Uterus (tissue), 3 donors: ENCODE measurements at regions not wholly inside any gene's neighbourhood (a gene's known extent, or its start where the extent isn't known, plus 50 kb on each side); places are given as distances from the start of the nearest gene placed in this dataset.

Source experiments
- DNase-seq, 2 donors: peaks; one replicate each; pipeline ENCODE4 v3.0.0-alpha.2; 2019 to 2020
- H3K27ac ChIP-seq, 2 donors: fragments of 200-600 bp; sonication (generic); 1 replicate in 1 of 2; 2 replicates in 1 of 2; pipeline ENCODE4 v1.5.1; 2016 to 2018
- H3K27me3 ChIP-seq, 2 donors: fragments of 200-600 bp; sonication (generic); one replicate each; pipeline ENCODE4 v1.5.1; 2018 to 2019; ENCODE audit warnings: control low read depth in 1 of 2
- H3K36me3 ChIP-seq, 2 donors: fragments of 200-600 bp; sonication (generic); one replicate each; pipeline ENCODE4 v1.5.1; 2019; ENCODE audit warnings: control low read depth in 1 of 2
- H3K4me1 ChIP-seq, 2 donors: fragments of 200-600 bp; sonication (generic); one replicate each; pipeline ENCODE4 v1.5.1; 2018 to 2019; ENCODE audit warnings: control low read depth in 1 of 2
- H3K4me3 ChIP-seq, 2 donors: fragments of 200-600 bp; sonication (generic); 1 replicate in 1 of 2; 2 replicates in 1 of 2; pipeline ENCODE4 v1.5.1; 2018 to 2019; ENCODE audit warnings: mild to moderate bottlenecking in 1 of 2
- H3K9me3 ChIP-seq, 2 donors: fragments of 200-600 bp; sonication (generic); one replicate each; pipeline ENCODE4 v1.5.1; 2019; ENCODE audit warnings: control low read depth in 1 of 2
- POLR2A ChIP-seq, 2 donors: fragments of 450-650 bp; IDR thresholded peaks; one replicate each; pipeline ENCODE4 v1.6.1; 2016; ENCODE audit warnings: antibody characterized with exemption in 2 of 2, mild to moderate bottlenecking in 1 of 2, moderate library complexity in 1 of 2
- intact Hi-C: fragments of 100-400 bp; cut with DNase I; formaldehyde crosslinking; loops from one replicate; pipeline ENCODE4 v1.15.1; 2023; ENCODE audit warnings: low total_unique reads
- TF ChIP-seq, protein P1 (sequence below), 4 experiments: fragments of 200-600 bp in 2 of 4; fragments of 450-650 bp in 2 of 4; sonication (generic) in 2 of 4; IDR thresholded peaks; one replicate each; pipeline ENCODE4 v1.5.1; 2016 to 2019; ENCODE audit warnings: antibody characterized with exemption in 4 of 4, mild to moderate bottlenecking in 2 of 4, moderate library complexity in 1 of 4
- donor health status: DM: yes; HTN: yes; CAD: no.

DNA sequence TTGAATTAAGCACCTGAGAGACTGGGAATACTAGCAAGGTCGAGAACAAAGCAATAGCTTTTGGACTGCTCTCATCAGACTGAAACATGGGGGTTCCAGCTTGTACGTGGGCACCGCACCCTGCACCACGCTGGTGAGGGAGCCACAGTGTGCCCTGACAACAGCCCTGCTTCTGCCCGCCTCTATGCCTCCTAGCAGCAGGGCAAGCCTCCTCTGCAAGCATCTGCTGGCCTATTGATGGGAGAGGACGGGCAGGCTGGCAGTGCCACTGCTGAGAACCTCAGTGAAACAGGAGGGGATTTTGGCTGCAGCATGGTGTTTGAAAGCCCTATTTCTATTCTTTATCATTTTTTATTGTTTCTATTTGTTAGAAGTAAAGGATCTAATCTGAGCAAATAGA, 146.1 kb upstream of the OTOS start:
- H3K36me3 ChIP-seq = no peaks in the 10 kb centered on the region
- no peak overlapping the region for H3K27ac ChIP-seq
- intact Hi-C loops = no loop called here
- no peaks in the 10 kb centered on the region for H3K9me3 ChIP-seq
- DNase-seq = no peak
- no peaks in the 10 kb centered on the region for H3K4me1 ChIP-seq
- no peak for TF ChIP-seq POLR2A (IDR thresholded peaks at IDR 0.05)
- TF ChIP-seq, protein P1, sequence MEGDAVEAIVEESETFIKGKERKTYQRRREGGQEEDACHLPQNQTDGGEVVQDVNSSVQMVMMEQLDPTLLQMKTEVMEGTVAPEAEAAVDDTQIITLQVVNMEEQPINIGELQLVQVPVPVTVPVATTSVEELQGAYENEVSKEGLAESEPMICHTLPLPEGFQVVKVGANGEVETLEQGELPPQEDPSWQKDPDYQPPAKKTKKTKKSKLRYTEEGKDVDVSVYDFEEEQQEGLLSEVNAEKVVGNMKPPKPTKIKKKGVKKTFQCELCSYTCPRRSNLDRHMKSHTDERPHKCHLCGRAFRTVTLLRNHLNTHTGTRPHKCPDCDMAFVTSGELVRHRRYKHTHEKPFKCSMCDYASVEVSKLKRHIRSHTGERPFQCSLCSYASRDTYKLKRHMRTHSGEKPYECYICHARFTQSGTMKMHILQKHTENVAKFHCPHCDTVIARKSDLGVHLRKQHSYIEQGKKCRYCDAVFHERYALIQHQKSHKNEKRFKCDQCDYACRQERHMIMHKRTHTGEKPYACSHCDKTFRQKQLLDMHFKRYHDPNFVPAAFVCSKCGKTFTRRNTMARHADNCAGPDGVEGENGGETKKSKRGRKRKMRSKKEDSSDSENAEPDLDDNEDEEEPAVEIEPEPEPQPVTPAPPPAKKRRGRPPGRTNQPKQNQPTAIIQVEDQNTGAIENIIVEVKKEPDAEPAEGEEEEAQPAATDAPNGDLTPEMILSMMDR (IDR thresholded peaks at IDR 0.05) = no peak
- no peaks in the 10 kb centered on the region for H3K27me3 ChIP-seq
- no peak overlapping the region for H3K4me3 ChIP-seq

GRCh38 chr2:240287011-240287410, 146.6 kb upstream of the OTOS start:
- TF ChIP-seq, protein P1 (IDR thresholded peaks at IDR 0.05) = no peak
- no peak for TF ChIP-seq POLR2A (IDR thresholded peaks at IDR 0.05)
- Histone ChIP-seq H3K36me3 (no peaks in the 10 kb centered on the region), H3K4me1 (no peaks in the 10 kb centered on the region), H3K27me3 (no peaks in the 10 kb centered on the region), H3K27ac (no peak overlapping the region), H3K4me3 (no peak overlapping the region), H3K9me3 (no peaks in the 10 kb centered on the region)
- intact Hi-C loops = no loop called here
- DNase-seq = no peak

GRCh38 chr2:240287496-240288086, 147.1 kb upstream of the OTOS start:
- no peak for TF ChIP-seq POLR2A (IDR thresholded peaks at IDR 0.05)
- TF ChIP-seq, protein P1 (IDR thresholded peaks at IDR 0.05) = no peak
- Histone ChIP-seq H3K4me3 (no peak overlapping the region), H3K36me3 (no peaks in the 10 kb centered on the region), H3K4me1 (no peaks in the 10 kb centered on the region), H3K27ac (no peak overlapping the region), H3K9me3 (no peaks in the 10 kb centered on the region), H3K27me3 (no peaks in the 10 kb centered on the region)
- no peak for DNase-seq
- intact Hi-C loops = no loop called here

DNA sequence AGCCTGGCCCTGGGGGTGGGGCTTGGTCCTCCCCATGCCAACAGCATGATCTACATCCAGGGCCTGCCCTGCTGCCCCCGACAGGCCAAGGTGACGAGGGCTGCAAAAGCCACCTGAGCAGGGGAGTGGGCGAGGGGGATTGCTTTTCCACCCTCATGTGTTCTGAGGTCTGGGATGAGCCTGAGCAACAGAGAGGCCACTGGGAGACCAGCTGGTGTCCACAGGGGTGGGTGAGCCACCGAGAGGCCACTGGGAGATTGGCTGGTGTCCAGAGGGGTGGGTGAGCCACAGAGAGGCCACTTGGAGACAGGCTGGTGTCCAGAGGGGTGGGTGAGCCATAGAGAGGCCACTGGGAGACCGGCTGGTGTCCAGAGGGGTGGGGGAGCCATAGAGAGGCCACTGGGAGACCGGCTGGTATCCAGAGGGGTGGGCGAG, 147.4 kb upstream of the GPC1 start:
- intact Hi-C loops = no loop called here
- Histone ChIP-seq H3K27me3 (no peaks in the 10 kb centered on the region), H3K27ac (no peak overlapping the region), H3K9me3 (no peaks in the 10 kb centered on the region), H3K4me1 (no peaks in the 10 kb centered on the region), H3K4me3 (no peak overlapping the region), H3K36me3 (no peaks in the 10 kb centered on the region)
- DNase-seq = no peak
- TF ChIP-seq POLR2A (IDR thresholded peaks at IDR 0.05) = no peak
- TF ChIP-seq, protein P1 (IDR thresholded peaks at IDR 0.05) = no peak

DNA sequence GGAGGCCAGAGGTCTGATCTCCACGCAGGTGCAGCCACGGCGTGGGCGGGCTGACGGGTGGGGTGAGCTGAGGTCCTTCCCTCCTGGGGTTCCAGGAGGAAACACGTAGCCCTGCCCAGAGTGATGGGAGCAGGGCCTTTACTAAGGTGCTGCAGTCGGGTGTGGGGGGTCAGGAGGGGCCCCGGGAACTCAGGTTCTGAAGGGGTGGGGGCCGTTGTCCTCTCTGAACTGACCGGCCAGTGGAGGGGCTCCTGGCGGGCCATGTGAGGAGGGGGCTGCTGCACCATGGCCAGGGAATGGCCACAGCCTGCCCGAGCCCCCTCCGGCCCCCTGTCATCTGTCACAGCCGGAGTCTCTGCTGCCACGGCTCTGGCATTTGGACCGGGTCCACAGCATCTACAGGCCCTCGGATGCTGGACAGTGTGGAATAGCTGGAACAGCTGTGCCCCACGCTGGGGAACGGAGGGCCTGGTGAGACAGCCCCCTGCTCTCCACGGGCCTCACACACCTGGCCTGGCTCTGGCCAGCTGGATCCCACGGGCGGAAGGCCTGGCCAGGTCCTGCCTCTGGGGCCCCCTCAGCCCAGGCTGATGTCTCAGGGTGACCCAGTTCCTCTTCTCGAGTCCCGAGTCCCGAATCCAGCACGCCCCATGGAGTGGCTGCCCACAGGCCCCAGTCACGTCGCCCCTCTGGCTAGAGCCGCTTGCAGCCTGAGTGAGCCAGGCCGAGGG, 145.6 kb upstream of the GPC1 start:
- intact Hi-C loops = no loop called here
- H3K36me3 ChIP-seq = no peaks in the 10 kb centered on the region
- no peak for TF ChIP-seq POLR2A (IDR thresholded peaks at IDR 0.05)
- TF ChIP-seq, protein P1 (IDR thresholded peaks at IDR 0.05) = no peak
- DNase-seq = no peak
- no peaks in the 10 kb centered on the region for H3K4me1 ChIP-seq
- no peak overlapping the region for H3K4me3 ChIP-seq
- H3K27ac ChIP-seq = no peak overlapping the region
- H3K27me3 ChIP-seq = no peaks in the 10 kb centered on the region
- H3K9me3 ChIP-seq = no peaks in the 10 kb centered on the region
